HEK293 (cell line): ENCODE measurements at regions not wholly inside any gene's neighbourhood (a gene's known extent, or its start where the extent isn't known, plus 50 kb on each side); places are given as distances from the start of the nearest gene placed in this dataset.

Source experiments
- CTCF ChIA-PET: fragments of 350-600 bp; formaldehyde crosslinking; extraction: SDS; loops from one replicate; lab custom pipeline; 2021; ENCODE audit warnings: antibody characterized with exemption; lab: Yijun Ruan, JAX
- POLR2A ChIA-PET: fragments of 300-600 bp; formaldehyde crosslinking; extraction: SDS; loops from one replicate; lab custom pipeline; 2020; ENCODE audit warnings: antibody characterized with exemption, inconsistent platforms; lab: Yijun Ruan, JAX
- H3K27ac ChIP-seq: fragments of 200-500 bp; sonication (Bioruptor generic); 2 replicates; pipeline ENCODE4 v1.5.1; 2014; ENCODE audit warnings: low read depth, low read length, control low read depth, inconsistent platforms; ENCODE audit errors: extremely low read depth
- H3K36me3 ChIP-seq, 2 experiments: fragments of 200-500 bp in 1 of 2; sonication (Bioruptor generic) in 1 of 2; 1 replicate in 1 of 2; 2 replicates in 1 of 2; pipeline ENCODE4 v1.5.1; 2014 to 2017; ENCODE audit warnings: inconsistent platforms in 2 of 2, low read length in 2 of 2; ENCODE audit not compliant: control insufficient read depth in 2 of 2, insufficient read depth in 1 of 2
- H3K4me1 ChIP-seq: fragments of 200-500 bp; sonication (Bioruptor generic); 2 replicates; pipeline ENCODE4 v1.5.1; 2014; ENCODE audit warnings: mild to moderate bottlenecking, low read length, inconsistent platforms; ENCODE audit not compliant: control insufficient read depth, insufficient read depth
- H3K4me3 ChIP-seq: 2 replicates; pipeline ENCODE4 v1.5.1; 2011; ENCODE audit warnings: low read depth, mild to moderate bottlenecking, control low read depth, low read length, moderate library complexity
- H3K9me3 ChIP-seq: fragments of 200-500 bp; sonication (Bioruptor generic); 2 replicates; pipeline ENCODE4 v1.5.1; 2014; ENCODE audit warnings: low read depth, low read length, inconsistent platforms; ENCODE audit not compliant: control insufficient read depth, insufficient read depth
- GFI1B ChIP-seq: fragments of 450-650 bp; formaldehyde crosslinking; IDR thresholded peaks from 2 replicates; pipeline ENCODE4 v1.5.1; 2016; ENCODE audit warnings: missing biosample characterization, missing genetic modification characterization
- MZF1 ChIP-seq: fragments of 450-650 bp; formaldehyde crosslinking; IDR thresholded peaks from 2 replicates; pipeline ENCODE4 v1.5.1; 2017; ENCODE audit warnings: missing biosample characterization, missing genetic modification characterization, borderline replicate concordance
- ZBTB1 ChIP-seq: fragments of 450-650 bp; formaldehyde crosslinking; IDR thresholded peaks from 2 replicates; pipeline ENCODE4 v1.5.1; 2016; ENCODE audit warnings: missing biosample characterization, missing genetic modification characterization
- ZNF114 ChIP-seq: fragments of 450-650 bp; formaldehyde crosslinking; IDR thresholded peaks from 2 replicates; pipeline ENCODE4 v1.5.0; 2017; ENCODE audit warnings: missing biosample characterization, missing genetic modification characterization
- ZNF138 ChIP-seq: fragments of 450-650 bp; formaldehyde crosslinking; IDR thresholded peaks from 2 replicates; pipeline ENCODE4 v1.5.1; 2016; ENCODE audit warnings: missing biosample characterization, missing genetic modification characterization, borderline replicate concordance
- ZNF248 ChIP-seq: fragments of 450-650 bp; formaldehyde crosslinking; IDR thresholded peaks from 2 replicates; pipeline ENCODE4 v1.5.1; 2017; ENCODE audit warnings: missing biosample characterization, missing genetic modification characterization
- ZNF510 ChIP-seq: fragments of 450-650 bp; formaldehyde crosslinking; IDR thresholded peaks from 2 replicates; pipeline ENCODE4 v1.5.1; 2018; ENCODE audit warnings: mild to moderate bottlenecking, missing genetic modification characterization, missing biosample characterization; ENCODE audit not compliant: insufficient replicate concordance
- ZNF514 ChIP-seq: fragments of 450-650 bp; formaldehyde crosslinking; IDR thresholded peaks from 2 replicates; pipeline ENCODE4 v1.5.1; 2016; ENCODE audit warnings: missing biosample characterization, missing genetic modification characterization
- ZNF560 ChIP-seq: fragments of 450-650 bp; formaldehyde crosslinking; IDR thresholded peaks from 2 replicates; pipeline ENCODE4 v1.5.1; 2017; ENCODE audit warnings: missing biosample characterization, missing genetic modification characterization, borderline replicate concordance
- ZNF596 ChIP-seq: fragments of 450-650 bp; IDR thresholded peaks from 2 replicates; pipeline ENCODE4 v1.5.0; 2018; ENCODE audit warnings: missing biosample characterization, mild to moderate bottlenecking, missing genetic modification characterization, moderate library complexity
- ZNF610 ChIP-seq: fragments of 450-650 bp; formaldehyde crosslinking; IDR thresholded peaks from 2 replicates; pipeline ENCODE4 v1.5.1; 2016; ENCODE audit warnings: missing biosample characterization, missing genetic modification characterization, borderline replicate concordance
- ZNF791 ChIP-seq: fragments of 450-650 bp; formaldehyde crosslinking; IDR thresholded peaks from 2 replicates; pipeline ENCODE4 v1.5.1; 2016; ENCODE audit warnings: missing biosample characterization, missing genetic modification characterization
- ZNF837 ChIP-seq: fragments of 450-650 bp; formaldehyde crosslinking; IDR thresholded peaks from 2 replicates; pipeline ENCODE4 v1.5.1; 2016; ENCODE audit warnings: missing biosample characterization, missing genetic modification characterization
- TF ChIP-seq, protein P1 (sequence below): fragments of 450-650 bp; formaldehyde crosslinking; IDR thresholded peaks from 2 replicates; pipeline ENCODE4 v1.5.0; 2017; ENCODE audit warnings: missing biosample characterization, missing genetic modification characterization, borderline replicate concordance
- TF ChIP-seq, protein P2 (sequence below): fragments of 450-650 bp; formaldehyde crosslinking; IDR thresholded peaks from 2 replicates; pipeline ENCODE4 v1.5.1; 2016; ENCODE audit warnings: missing biosample characterization, missing genetic modification characterization

GRCh38 chr5:162638849-162639248 is 571.3 kb downstream of the GABRG2 start (continued):
- no peak for TF ChIP-seq ZNF837 (tag by site-specific recombination)

DNA sequence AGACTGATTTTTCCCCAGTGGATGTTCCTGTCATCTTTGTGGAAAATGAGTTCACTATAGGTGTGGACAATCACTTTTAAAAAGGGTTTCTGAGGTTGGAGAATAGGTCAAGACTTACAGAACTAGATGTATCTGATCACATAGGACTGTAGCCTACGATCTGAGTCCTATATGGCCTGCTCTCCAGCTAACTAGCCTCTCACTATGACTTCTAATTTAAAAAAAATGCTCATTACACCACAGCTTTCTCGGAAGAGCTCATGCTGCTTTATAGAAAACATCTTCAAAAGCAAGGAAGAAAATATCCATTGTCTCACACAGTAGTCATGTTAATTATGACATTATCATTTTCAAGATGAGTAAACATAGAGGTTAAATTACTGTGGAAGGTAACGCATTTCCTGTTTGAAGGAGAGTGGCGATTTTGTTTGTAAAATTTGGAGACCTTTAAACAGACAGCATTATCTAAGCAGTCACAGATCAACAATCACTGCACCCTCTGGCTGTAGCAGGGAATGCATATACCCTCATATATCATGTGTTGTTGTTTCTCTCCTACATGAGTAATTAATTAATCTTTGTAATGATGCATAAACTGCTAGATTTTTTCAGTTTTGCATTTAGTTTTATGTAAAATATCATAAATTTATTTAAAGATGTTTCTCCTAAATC is 573.7 kb downstream of the GABRG2 start:
- TF ChIP-seq MZF1 (tag by site-specific recombination): no peak
- TF ChIP-seq ZNF514 (tag by site-specific recombination): no peak
- TF ChIP-seq ZNF596 (tag by site-specific recombination): no peak
- no peak for TF ChIP-seq ZNF560 (tag by site-specific recombination)
- no peak for TF ChIP-seq ZNF114 (tag by site-specific recombination)
- TF ChIP-seq, protein P1, sequence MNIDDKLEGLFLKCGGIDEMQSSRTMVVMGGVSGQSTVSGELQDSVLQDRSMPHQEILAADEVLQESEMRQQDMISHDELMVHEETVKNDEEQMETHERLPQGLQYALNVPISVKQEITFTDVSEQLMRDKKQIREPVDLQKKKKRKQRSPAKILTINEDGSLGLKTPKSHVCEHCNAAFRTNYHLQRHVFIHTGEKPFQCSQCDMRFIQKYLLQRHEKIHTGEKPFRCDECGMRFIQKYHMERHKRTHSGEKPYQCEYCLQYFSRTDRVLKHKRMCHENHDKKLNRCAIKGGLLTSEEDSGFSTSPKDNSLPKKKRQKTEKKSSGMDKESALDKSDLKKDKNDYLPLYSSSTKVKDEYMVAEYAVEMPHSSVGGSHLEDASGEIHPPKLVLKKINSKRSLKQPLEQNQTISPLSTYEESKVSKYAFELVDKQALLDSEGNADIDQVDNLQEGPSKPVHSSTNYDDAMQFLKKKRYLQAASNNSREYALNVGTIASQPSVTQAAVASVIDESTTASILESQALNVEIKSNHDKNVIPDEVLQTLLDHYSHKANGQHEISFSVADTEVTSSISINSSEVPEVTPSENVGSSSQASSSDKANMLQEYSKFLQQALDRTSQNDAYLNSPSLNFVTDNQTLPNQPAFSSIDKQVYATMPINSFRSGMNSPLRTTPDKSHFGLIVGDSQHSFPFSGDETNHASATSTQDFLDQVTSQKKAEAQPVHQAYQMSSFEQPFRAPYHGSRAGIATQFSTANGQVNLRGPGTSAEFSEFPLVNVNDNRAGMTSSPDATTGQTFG (tag by site-specific recombination): no peak
- no peak for TF ChIP-seq ZBTB1 (tag by site-specific recombination)
- TF ChIP-seq ZNF138 (tag by site-specific recombination): no peak
- no peak for TF ChIP-seq ZNF510 (tag by site-specific recombination)
- TF ChIP-seq, all 188 proteins: peak for 0
- Histone ChIP-seq H3K4me1 (no peaks in the 10 kb centered on the region), H3K27ac (no peak overlapping the region), H3K9me3 (no peaks in the 10 kb centered on the region), H3K4me3 (no peak overlapping the region), H3K36me3 (no peaks in the 10 kb centered on the region)
- POLR2A ChIA-PET: no interaction called here
- CTCF ChIA-PET: no interaction called here

GRCh38 chr5:162654661-162655405 is 587.3 kb downstream of the GABRG2 start:
- TF ChIP-seq, protein P2, sequence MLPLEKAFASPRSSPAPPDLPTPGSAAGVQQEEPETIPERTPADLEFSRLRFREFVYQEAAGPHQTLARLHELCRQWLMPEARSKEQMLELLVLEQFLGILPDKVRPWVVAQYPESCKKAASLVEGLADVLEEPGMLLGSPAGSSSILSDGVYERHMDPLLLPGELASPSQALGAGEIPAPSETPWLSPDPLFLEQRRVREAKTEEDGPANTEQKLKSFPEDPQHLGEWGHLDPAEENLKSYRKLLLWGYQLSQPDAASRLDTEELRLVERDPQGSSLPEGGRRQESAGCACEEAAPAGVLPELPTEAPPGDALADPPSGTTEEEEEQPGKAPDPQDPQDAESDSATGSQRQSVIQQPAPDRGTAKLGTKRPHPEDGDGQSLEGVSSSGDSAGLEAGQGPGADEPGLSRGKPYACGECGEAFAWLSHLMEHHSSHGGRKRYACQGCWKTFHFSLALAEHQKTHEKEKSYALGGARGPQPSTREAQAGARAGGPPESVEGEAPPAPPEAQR (tag by site-specific recombination): no peak
- TF ChIP-seq ZNF791 (tag by site-specific recombination) (no peak), GFI1B (tag by site-specific recombination) (no peak), ZNF610 (tag by site-specific recombination) (no peak), ZNF248 (tag by site-specific recombination) (no peak)
- TF ChIP-seq, protein P1 (tag by site-specific recombination): no peak
- POLR2A ChIA-PET: no interaction called here
- CTCF ChIA-PET: no interaction called here

More at GRCh38 chr5:162654661-162655405, 587.3 kb downstream of the GABRG2 start:
- Histone ChIP-seq H3K9me3 (no peaks in the 10 kb centered on the region), H3K27ac (no peak overlapping the region), H3K36me3 (no peaks in the 10 kb centered on the region), H3K4me3 (no peak overlapping the region), H3K4me1 (no peaks in the 10 kb centered on the region)
